ENCODE measurements at regions not wholly inside any gene's neighbourhood (a gene's known extent, or its start where the extent isn't known, plus 50 kb on each side); places are given as distances from the start of the nearest gene placed in this dataset.

- DNase-seq (ENCODE audit: low read depth) (no peak), FAIRE-seq (peak; percentile 88)
- H3K36me3 ChIP-seq (ENCODE audit: control insufficient read depth, insufficient read depth, low read length) = no peaks in the 10 kb centered on the region
- TF ChIP-seq CTCF (IDR thresholded peaks at IDR 0.05; ENCODE audit: insufficient read depth, low read length, severe bottlenecking) = no peak
- H3K27me3 ChIP-seq (ENCODE audit: control insufficient read depth, insufficient read depth, low read length) = no peaks in the 10 kb centered on the region
- H3K4me3 ChIP-seq (ENCODE audit: low read depth, low read length) = no peak overlapping the region
These were observed 63.7 kb upstream of the CCBE1 start for GRCh38 chr18:59760619-59761600.

- TF ChIP-seq CTCF (IDR thresholded peaks at IDR 0.05; ENCODE audit: insufficient read depth, low read length, severe bottlenecking) = no peak
- no peaks in the 10 kb centered on the region for H3K27me3 ChIP-seq (ENCODE audit: control insufficient read depth, insufficient read depth, low read length)
- H3K4me3 ChIP-seq (ENCODE audit: low read depth, low read length) = no peak overlapping the region
- DNase-seq (ENCODE audit: low read depth) (no peak), FAIRE-seq (no peak)
- no peaks in the 10 kb centered on the region for H3K36me3 ChIP-seq (ENCODE audit: control insufficient read depth, insufficient read depth, low read length)
These were observed 63.0 kb upstream of the CCBE1 start for GRCh38 chr18:59760212-59760611.

DNA sequence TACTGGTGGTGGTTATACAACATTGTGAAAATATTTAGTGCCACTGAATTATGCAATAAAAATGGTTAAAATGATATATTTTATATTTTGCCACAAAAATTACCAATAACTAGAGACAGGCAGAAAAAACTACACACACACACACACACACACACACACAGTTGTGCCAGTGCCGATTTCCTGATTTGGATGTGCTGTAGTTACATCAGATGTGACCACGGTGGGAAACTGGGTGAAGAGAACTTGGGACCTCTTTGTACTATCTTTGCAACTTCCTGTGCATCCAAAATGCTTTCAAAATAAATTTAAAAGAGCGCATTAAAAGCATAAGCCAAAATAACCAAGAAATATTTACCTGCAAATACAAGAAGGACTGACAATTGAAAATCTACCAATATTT, 61.6 kb upstream of the CCBE1 start:
- FAIRE-seq = no peak

GRCh38 chr18:59758106-59758505, 60.9 kb upstream of the CCBE1 start:
- no peak for TF ChIP-seq CTCF (IDR thresholded peaks at IDR 0.05; ENCODE audit: insufficient read depth, low read length, severe bottlenecking)
- FAIRE-seq (no peak), DNase-seq (ENCODE audit: low read depth) (no peak)
- no peak overlapping the region for H3K4me3 ChIP-seq (ENCODE audit: low read depth, low read length)
- no peaks in the 10 kb centered on the region for H3K36me3 ChIP-seq (ENCODE audit: control insufficient read depth, insufficient read depth, low read length)
- H3K27me3 ChIP-seq (ENCODE audit: control insufficient read depth, insufficient read depth, low read length) = no peaks in the 10 kb centered on the region

More for the DNA sequence above, 61.6 kb upstream of the CCBE1 start:
- H3K36me3 ChIP-seq (ENCODE audit: control insufficient read depth, insufficient read depth, low read length) = no peaks in the 10 kb centered on the region
- no peaks in the 10 kb centered on the region for H3K27me3 ChIP-seq (ENCODE audit: control insufficient read depth, insufficient read depth, low read length)
- H3K4me3 ChIP-seq (ENCODE audit: low read depth, low read length) = no peak overlapping the region
- TF ChIP-seq CTCF (IDR thresholded peaks at IDR 0.05; ENCODE audit: insufficient read depth, low read length, severe bottlenecking) = no peak
- DNase-seq (ENCODE audit: low read depth) = no peak

GRCh38 chr18:59752666-59753065, 55.4 kb upstream of the CCBE1 start:
- DNase-seq (ENCODE audit: low read depth) (no peak), FAIRE-seq (no peak)
- no peaks in the 10 kb centered on the region for H3K36me3 ChIP-seq (ENCODE audit: control insufficient read depth, insufficient read depth, low read length)
- TF ChIP-seq CTCF (IDR thresholded peaks at IDR 0.05; ENCODE audit: insufficient read depth, low read length, severe bottlenecking) = no peak
- H3K4me3 ChIP-seq (ENCODE audit: low read depth, low read length) = no peak overlapping the region
- no peaks in the 10 kb centered on the region for H3K27me3 ChIP-seq (ENCODE audit: control insufficient read depth, insufficient read depth, low read length)

Measured in bronchial epithelial cell (primary cell).